ENCODE measurements at regions not wholly inside any gene's neighbourhood (a gene's known extent, or its start where the extent isn't known, plus 50 kb on each side); places are given as distances from the start of the nearest gene placed in this dataset.
"Not testable (repeated sequence)": the region's sequence is repeated elsewhere in the genome, so short reads cannot be mapped to it uniquely, and the experiment has no call there.

DNA sequence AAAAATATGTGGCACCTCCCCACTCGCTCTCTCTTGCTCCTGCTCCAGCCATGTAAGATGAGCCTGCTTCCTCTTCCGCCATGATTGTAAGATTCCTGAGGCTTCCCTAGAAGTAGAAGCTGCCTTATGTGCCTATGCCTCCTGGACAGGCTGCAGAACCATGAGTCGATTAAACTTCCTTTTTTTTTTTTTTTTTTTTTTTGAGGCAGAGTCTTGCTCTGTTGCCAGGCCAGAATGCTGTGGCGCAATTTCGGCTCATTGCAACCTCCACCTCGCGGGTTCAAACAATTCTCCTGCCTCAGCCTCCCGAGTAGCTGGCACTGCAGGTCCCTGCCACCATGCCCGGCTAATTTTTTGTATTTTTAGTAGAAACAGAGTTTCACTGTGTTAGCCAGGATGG, 112.5 kb downstream of the FAM217A start:
- Mint-ChIP-seq H3K36me3 (no peaks in the 10 kb centered on the region), H3K9me3 (no peaks in the 10 kb centered on the region), H3K4me3 (no peak overlapping the region), H3K27ac (no peak overlapping the region), H3K27me3 (no peaks in the 10 kb centered on the region), H3K4me1 (ENCODE audit: low read depth) (no peaks in the 10 kb centered on the region)
- intact Hi-C loops (cut with micrococcal nuclease), result no loop called here
- DNase-seq, result no peak
- ChIA-PET POLR2A (no interaction called here), CTCF (interaction anchor here (2.4 kb wide), 1 partner anchor 12 kb away, joined by 9 read pairs; no protein-coding TSS in a partner anchor)

DNA sequence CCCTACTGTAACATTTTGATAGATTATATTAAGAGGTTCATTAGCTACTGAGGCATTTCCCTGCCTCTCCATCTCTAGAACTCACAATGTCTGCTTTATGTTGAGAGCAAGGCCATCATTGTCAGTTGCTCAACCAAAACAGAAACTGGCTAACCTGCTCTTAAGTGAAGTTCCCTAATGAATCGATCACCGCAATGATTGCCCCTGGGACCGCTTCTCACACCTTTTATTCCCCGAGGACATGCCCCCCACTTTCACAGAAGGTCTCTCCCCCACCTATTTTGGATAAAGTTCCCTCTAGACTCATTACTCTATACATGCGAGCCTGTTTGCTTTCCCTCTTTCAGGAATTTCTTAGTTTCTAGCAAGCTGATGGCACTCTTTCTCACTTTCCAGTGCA, 108.8 kb downstream of the FAM217A start:
- intact Hi-C loops (cut with micrococcal nuclease), result no loop called here
- no peak for DNase-seq
- H3K4me3 Mint-ChIP-seq, result no peak overlapping the region
- H3K27ac Mint-ChIP-seq, result no peak overlapping the region
- ChIA-PET POLR2A (no interaction called here), CTCF (interaction anchor here (1.2 kb wide), 1 partner anchor 9 kb away, joined by 3 read pairs; no protein-coding TSS in a partner anchor)
- no peaks in the 10 kb centered on the region for H3K4me1 Mint-ChIP-seq (ENCODE audit: low read depth)
- no peaks in the 10 kb centered on the region for H3K9me3 Mint-ChIP-seq
- H3K36me3 Mint-ChIP-seq, result no peaks in the 10 kb centered on the region
- peaks cover 1% of the 10 kb centered on the region for H3K27me3 Mint-ChIP-seq

DNA sequence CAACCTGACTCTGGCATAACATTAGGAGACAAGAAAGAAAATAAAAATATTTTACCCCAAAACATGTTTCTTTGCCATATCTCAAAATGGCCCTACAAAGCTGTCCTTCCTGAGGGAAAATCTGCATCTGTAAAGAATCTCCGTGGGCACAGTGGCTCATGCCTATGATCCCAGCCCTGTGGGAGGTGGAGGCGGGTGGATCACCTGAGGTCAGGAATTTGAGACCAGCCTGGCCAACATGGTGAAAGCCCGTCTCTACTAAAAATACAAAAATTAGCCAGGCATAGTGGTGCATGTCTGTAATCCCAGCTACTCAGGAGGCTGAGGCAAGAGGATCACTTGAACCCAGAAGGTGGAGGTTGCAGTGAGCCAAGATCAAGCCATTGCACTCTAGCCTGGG, 105.8 kb downstream of the FAM217A start:
- H3K9me3 Mint-ChIP-seq; H3K36me3 Mint-ChIP-seq; H3K27ac Mint-ChIP-seq; H3K4me3 Mint-ChIP-seq; intact Hi-C loops (cut with micrococcal nuclease); H3K4me1 Mint-ChIP-seq (ENCODE audit: low read depth); DNase-seq; H3K27me3 Mint-ChIP-seq: not testable (repeated sequence)
- ChIA-PET CTCF (interaction anchor here (1.3 kb wide), 1 partner anchor 240 kb away, joined by 4 read pairs; no protein-coding TSS in a partner anchor), POLR2A (interaction anchor here (0.6 kb wide), 1 partner anchor 29 kb away, joined by 3 read pairs; no protein-coding TSS in a partner anchor)

DNA sequence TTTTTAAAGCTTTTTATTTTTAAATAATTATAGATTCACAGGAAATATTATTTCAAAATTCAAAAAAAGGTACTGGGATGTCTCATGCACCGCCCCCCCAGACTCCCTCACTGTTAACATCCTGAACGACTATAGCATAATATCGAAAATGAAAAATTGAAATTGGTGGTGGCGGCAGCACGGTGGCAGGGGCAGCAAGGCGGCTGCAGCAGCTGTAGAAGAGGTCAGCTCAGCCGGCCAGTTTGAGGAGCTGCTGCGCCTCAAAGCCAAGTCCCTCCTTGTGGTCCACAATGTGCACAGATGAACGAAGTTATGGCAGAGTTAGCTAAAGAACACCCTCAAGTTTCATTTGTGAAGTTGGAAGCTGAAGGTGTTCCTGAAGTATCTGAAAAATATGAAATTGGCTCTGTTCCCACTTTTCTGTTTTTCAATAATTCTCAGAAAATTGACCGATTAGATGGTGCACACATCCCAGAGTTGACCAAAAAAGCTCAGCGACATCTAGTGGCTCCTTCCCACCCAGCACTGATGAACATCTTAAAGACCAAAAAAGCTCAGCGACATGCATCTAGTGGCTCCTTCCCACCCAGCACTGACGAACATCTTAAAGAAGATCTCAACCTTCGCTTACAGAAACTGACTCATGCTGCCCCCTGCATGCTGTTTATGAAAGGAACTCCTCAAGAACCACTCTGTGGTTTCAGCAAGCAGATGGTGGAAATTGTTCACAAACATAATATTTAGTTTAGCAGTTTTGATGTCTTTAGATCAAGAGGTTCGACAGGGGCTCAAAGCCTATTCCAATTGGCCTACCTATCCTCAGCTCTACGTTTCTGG, 100.8 kb downstream of the FAM217A start:
- Mint-ChIP-seq H3K4me1 (ENCODE audit: low read depth) (peaks cover 7% of the 10 kb centered on the region), H3K4me3 (no peak overlapping the region), H3K27ac (no peak overlapping the region), H3K36me3 (peaks cover 6% of the 10 kb centered on the region), H3K27me3 (peaks cover 1% of the 10 kb centered on the region), H3K9me3 (peaks cover 4% of the 10 kb centered on the region)
- CTCF ChIA-PET, result interaction anchor here (0.6 to 5.0 kb wide), 47 partner anchors 7 to 851 kb away, joined by 3 to 98 read pairs (median 5); partner anchors contain the start of gene FAM50B
- intact Hi-C loops (cut with micrococcal nuclease), result loop anchor here (1.0 kb wide), 1 partner anchor 236 kb away; no protein-coding TSS in a partner anchor
- POLR2A ChIA-PET, result no interaction called here
- peak; percentile 62 for DNase-seq

DNA sequence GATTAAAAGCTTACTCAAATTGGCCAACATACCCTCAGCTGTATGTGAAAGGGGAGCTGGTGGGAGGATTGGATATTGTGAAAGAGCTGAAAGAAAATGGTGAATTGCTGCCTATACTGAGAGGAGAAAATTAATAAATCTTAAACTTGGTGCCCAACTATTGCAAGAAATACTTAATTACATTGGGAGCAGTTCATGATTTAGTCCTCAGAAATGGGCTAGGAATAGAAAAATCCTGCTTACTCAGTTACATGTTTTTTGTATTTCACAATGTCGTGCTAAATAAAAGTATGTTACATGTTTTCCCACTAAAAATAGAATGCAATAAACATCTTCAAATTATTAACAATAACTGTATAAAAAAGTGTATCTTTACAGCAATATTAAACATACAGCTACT, 100.0 kb downstream of the FAM217A start:
- H3K9me3 Mint-ChIP-seq; DNase-seq; H3K36me3 Mint-ChIP-seq; H3K27ac Mint-ChIP-seq; H3K4me1 Mint-ChIP-seq (ENCODE audit: low read depth); H3K27me3 Mint-ChIP-seq; POLR2A ChIA-PET; H3K4me3 Mint-ChIP-seq: not testable (repeated sequence)
- CTCF ChIA-PET, result interaction anchor here (0.8 to 5.0 kb wide), 27 partner anchors 8 to 247 kb away, joined by 3 to 98 read pairs (median 6); partner anchors contain the start of gene FAM50B
- intact Hi-C loops (cut with micrococcal nuclease), result loop anchor here (1.0 kb wide), 1 partner anchor 237 kb away; no protein-coding TSS in a partner anchor

DNA sequence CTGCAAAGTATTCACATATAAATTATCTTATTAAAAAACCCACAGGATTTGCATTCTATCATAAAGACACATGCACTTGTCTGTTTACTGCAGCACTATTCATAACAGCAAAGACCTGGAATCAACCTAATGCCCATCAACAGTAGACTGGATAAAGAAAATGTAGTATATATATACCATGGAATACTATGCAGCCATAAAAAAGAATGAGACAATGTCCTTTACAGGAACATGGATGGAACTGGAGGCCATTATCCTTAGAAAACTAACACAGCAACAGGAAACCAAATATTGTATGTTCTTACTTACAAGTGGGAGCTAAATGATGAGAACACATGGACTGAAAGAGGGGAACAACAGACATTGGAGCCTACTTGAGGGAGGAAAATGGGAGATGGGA, 97.0 kb downstream of the FAM217A start:
- peaks cover 7% of the 10 kb centered on the region for H3K4me1 Mint-ChIP-seq (ENCODE audit: low read depth)
- H3K27me3 Mint-ChIP-seq, result no peaks in the 10 kb centered on the region
- intact Hi-C loops (cut with micrococcal nuclease), result no loop called here
- no peak overlapping the region for H3K4me3 Mint-ChIP-seq
- DNase-seq, result no peak
- CTCF ChIA-PET, result interaction anchor here (0.9 to 5.0 kb wide), 2 partner anchors 7 to 133 kb away, joined by 3 to 53 read pairs; no protein-coding TSS in a partner anchor
- H3K36me3 Mint-ChIP-seq, result peaks cover 6% of the 10 kb centered on the region
- POLR2A ChIA-PET, result no interaction called here
- H3K27ac Mint-ChIP-seq, result no peak overlapping the region
- H3K9me3 Mint-ChIP-seq, result peaks cover 4% of the 10 kb centered on the region

DNA sequence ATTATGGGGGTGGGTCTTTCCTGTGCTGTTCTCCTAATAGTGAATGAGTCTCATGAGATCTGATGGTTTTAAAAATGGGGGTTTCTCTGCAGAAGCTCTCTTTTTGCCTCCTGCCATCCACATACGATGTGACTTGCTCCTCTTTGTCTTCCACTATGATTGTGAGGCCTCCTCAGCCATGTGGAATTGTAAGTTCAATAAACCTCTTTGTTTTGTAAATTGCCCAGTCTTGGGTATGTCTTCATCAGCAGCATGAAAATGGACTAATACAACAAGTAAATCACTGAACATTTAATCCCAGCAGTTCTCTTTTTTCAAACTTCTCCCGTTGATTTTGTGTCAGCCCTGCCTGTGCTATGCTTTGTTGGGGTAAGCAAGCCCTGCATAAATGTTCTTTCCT, 95.2 kb downstream of the FAM217A start:
- intact Hi-C loops (cut with micrococcal nuclease), result no loop called here
- Mint-ChIP-seq H3K4me3 (no peak overlapping the region), H3K36me3 (peaks cover 6% of the 10 kb centered on the region), H3K9me3 (peaks cover 4% of the 10 kb centered on the region), H3K27me3 (no peaks in the 10 kb centered on the region), H3K27ac (no peak overlapping the region), H3K4me1 (ENCODE audit: low read depth) (peaks cover 2% of the 10 kb centered on the region)
- CTCF ChIA-PET, result interaction anchor here (1.1 kb wide), 2 partner anchors 13 to 251 kb away, joined by 3 to 4 read pairs; no protein-coding TSS in a partner anchor
- no peak for DNase-seq
- POLR2A ChIA-PET, result no interaction called here

DNA sequence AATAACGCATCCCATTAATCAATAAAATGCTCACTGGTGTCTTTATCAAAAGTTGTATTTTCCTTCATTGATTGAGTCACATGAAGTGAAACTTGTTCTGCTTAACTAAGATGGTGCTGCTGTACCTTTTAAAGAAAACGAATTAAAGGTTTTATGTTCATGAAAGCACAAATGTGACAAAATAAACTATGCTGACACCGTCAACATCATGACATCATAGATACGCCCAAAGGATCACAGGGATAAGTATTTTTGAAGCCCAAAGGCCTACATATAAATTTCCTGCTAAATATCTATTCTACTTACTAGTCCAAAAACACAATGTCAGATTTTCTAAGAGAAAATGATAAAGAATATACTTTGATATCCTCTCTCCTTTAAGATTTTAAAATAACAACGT, 94.4 kb downstream of the FAM217A start:
- POLR2A ChIA-PET, result no interaction called here
- Mint-ChIP-seq H3K27ac (no peak overlapping the region), H3K4me1 (ENCODE audit: low read depth) (peaks cover 2% of the 10 kb centered on the region), H3K36me3 (peaks cover 6% of the 10 kb centered on the region), H3K27me3 (no peaks in the 10 kb centered on the region), H3K9me3 (peaks cover 4% of the 10 kb centered on the region), H3K4me3 (no peak overlapping the region)
- intact Hi-C loops (cut with micrococcal nuclease), result no loop called here
- no peak for DNase-seq
- CTCF ChIA-PET, result interaction anchor here (1.1 kb wide), 1 partner anchor 12 kb away, joined by 3 read pairs; no protein-coding TSS in a partner anchor

DNA sequence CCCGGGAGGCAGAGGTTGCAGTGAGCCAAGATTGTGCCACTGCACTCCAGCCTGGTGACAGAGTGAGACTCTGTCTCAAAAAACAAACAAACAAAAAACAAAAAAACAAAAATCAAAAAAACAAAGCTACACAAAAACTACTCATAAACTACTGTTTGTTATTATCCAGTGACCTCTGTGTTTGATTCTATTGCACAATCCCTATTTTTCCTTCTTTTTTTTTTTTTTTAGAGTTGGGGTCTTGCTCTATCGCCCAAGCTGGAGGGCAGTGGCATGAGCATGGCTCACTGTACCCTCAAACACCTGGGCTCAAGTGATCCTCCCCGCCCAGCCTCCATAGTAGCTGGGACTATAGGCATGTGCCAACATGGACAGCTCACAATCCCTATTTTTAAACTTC, 92.7 kb downstream of the FAM217A start:
- no peak for DNase-seq
- ChIA-PET CTCF (interaction anchor here (1.1 to 1.5 kb wide), 6 partner anchors 8 to 254 kb away, joined by 3 to 5 read pairs (median 4); no protein-coding TSS in a partner anchor), POLR2A (no interaction called here)
- Mint-ChIP-seq H3K4me3 (no peak overlapping the region), H3K9me3 (peaks cover 4% of the 10 kb centered on the region), H3K36me3 (peaks cover 6% of the 10 kb centered on the region), H3K4me1 (ENCODE audit: low read depth) (peaks cover 7% of the 10 kb centered on the region), H3K27me3 (no peaks in the 10 kb centered on the region), H3K27ac (no peak overlapping the region)
- intact Hi-C loops (cut with micrococcal nuclease), result no loop called here

DNA sequence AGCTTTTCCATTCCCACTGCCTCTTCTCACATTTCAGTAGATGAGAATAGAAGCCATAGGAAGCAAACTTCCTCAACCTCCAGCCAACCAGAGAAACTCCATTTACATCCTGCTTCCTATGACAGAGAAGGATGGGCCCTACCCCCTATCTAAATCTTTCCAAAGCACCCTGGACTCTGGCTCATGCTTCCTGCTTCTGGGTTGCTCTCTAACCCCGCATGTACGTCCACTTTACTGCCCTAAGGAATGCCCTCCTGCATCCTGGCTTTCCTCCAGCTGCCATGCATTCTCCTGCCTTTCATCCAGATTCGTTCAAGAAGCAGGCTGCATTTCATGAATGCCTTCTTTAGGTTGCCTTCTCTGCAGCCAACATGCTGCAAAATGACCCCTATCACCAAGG, 91.9 kb downstream of the FAM217A start:
- DNase-seq, result no peak
- POLR2A ChIA-PET, result no interaction called here
- CTCF ChIA-PET, result interaction anchor here (1.1 to 1.5 kb wide), 3 partner anchors 9 to 54 kb away, joined by 3 to 4 read pairs (median 4); no protein-coding TSS in a partner anchor
- Mint-ChIP-seq H3K27ac (no peak overlapping the region), H3K9me3 (peaks cover 2% of the 10 kb centered on the region), H3K27me3 (no peaks in the 10 kb centered on the region), H3K4me3 (no peak overlapping the region), H3K4me1 (ENCODE audit: low read depth) (peaks cover 8% of the 10 kb centered on the region), H3K36me3 (peaks cover 3% of the 10 kb centered on the region)
- intact Hi-C loops (cut with micrococcal nuclease), result no loop called here

DNA sequence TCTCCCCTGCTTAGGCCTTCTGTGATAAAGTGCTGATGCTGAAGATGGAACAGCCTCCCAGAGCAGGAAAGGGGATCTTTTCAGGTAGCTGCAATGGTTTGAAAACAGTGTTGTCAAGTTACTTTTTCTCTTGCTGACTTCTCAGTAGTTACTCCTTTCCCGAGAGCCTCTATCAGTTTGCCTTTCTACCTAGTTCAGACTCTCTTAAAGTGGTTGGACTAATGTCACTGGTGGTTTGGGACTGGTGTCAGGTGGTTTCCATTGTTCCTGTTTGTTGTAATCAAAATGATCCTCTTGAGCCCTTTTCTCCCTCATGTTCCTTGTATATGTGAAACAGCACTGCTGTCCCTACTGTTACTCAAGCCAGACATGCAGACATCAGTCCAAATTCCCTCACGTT, 91.4 kb downstream of the FAM217A start:
- Mint-ChIP-seq H3K4me3 (no peak overlapping the region), H3K9me3 (no peaks in the 10 kb centered on the region), H3K27me3 (no peaks in the 10 kb centered on the region), H3K36me3 (no peaks in the 10 kb centered on the region), H3K4me1 (ENCODE audit: low read depth) (peaks cover 8% of the 10 kb centered on the region), H3K27ac (no peak overlapping the region)
- DNase-seq, result no peak
- intact Hi-C loops (cut with micrococcal nuclease), result no loop called here
- ChIA-PET POLR2A (no interaction called here), CTCF (interaction anchor here (1.0 to 4.0 kb wide), 2 partner anchors 8 to 242 kb away, joined by 3 to 53 read pairs; no protein-coding TSS in a partner anchor)

DNA sequence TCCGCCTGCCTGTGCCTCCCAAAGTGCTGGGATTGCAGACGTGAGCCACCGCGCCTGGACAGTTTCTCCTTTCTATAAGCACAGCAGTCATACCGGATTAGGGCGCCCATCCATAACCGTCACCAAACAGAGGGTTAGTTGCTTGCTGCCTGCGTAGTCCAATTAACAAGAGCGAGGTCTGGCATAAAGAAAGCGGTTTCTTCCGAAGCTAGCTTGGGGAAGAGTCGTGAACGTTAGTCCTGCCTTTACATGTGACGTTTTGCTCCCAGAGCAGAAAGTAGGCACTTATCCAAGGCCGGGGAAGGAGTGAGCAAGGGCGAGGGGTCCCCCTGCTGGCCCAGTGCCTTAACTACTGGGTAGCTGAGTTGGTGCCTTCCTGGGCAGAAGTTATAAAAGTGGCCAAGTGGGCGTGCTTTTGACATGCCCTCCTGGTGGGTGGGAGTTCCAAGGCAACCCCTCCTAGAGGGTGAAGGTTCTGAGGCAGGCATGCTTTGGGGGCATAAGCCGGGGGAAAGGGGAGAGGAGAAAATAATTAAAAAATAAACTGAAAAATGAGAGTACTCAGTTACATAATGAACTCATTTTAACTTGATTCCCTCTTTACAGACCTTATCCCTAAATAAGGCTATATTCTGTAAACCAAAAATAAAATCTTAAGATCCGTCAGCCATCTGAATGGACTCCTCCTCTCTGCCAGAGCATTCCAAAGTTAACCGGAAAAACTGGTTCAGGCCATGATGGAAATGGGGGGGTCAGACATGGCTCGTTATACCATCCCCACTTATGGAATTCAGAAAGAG, 88.0 kb downstream of the FAM217A start:
- Mint-ChIP-seq H3K9me3 (no peaks in the 10 kb centered on the region), H3K36me3 (no peaks in the 10 kb centered on the region), H3K4me1 (ENCODE audit: low read depth) (peaks cover 8% of the 10 kb centered on the region), H3K27me3 (no peaks in the 10 kb centered on the region), H3K27ac (no peak overlapping the region), H3K4me3 (no peak overlapping the region)
- DNase-seq, result peak; percentile 81
- ChIA-PET POLR2A (no interaction called here), CTCF (interaction anchor here (0.6 to 4.0 kb wide), 16 partner anchors 11 to 276 kb away, joined by 3 to 53 read pairs (median 4); a partner anchor contains a TSS)
- intact Hi-C loops (cut with micrococcal nuclease), result loop anchor here (1.0 kb wide), 1 partner anchor 249 kb away; no protein-coding TSS in a partner anchor
